Heart left ventricle (tissue), 13 donors: ENCODE measurements at regions not wholly inside any gene's neighbourhood (a gene's known extent, or its start where the extent isn't known, plus 50 kb on each side); places are given as distances from the start of the nearest gene placed in this dataset.

Experiments used
- POLR2A ChIP-seq, 2 donors: fragments of 450-650 bp; IDR thresholded peaks; one replicate each; pipeline ENCODE4 v1.6.1; 2017; ENCODE audit warnings: antibody characterized with exemption in 2 of 2, mild to moderate bottlenecking in 2 of 2, moderate library complexity in 2 of 2
- TF ChIP-seq, protein P1 (sequence below), 12 donors: fragments of 200-600 bp; sonication (generic) in 4 of 12; IDR thresholded peaks; one replicate each; pipeline versions ENCODE4 v1.5.0 to v1.8.0; 2018 to 2022; ENCODE audit warnings: antibody characterized with exemption in 12 of 12, mild to moderate bottlenecking in 5 of 12
- donor health status: ischemic (EF 13 %, LVEDD 7.1; RV severe dilation, severe dysfunction).
- donor health status: DM: no; HTN: yes; CAD: no.
- donor health status: DM: no; HTN: no; CAD: no.
- donor health status: ischemic (EF 25% LVEDD 6.9; RV normal size, moderate dysfunction).
- donor health status: ischemic (EF 25% LVEDD 5.7; RV mildly dilated, moderate dysfunction).
- donor health status: ischemic (EF 35%, LVEDD 5.7; RV mildly dilated, moderate dysfunction).
- donor health status: nonischemic (EF 11% LVEDD 7.7; RV severe dilation, severe dysfunction).
- donor health status: DM: yes; HTN: yes; CAD: no.
- donor health status: PGD.
- donor health status: ischemic (EF 29% LVEDD 5.4; RV normal size, mild dysfunction).
- donor health status: nonischemic (EF 23%, LVEDD 6.1; RV moderate dilation, normal function).

DNA sequence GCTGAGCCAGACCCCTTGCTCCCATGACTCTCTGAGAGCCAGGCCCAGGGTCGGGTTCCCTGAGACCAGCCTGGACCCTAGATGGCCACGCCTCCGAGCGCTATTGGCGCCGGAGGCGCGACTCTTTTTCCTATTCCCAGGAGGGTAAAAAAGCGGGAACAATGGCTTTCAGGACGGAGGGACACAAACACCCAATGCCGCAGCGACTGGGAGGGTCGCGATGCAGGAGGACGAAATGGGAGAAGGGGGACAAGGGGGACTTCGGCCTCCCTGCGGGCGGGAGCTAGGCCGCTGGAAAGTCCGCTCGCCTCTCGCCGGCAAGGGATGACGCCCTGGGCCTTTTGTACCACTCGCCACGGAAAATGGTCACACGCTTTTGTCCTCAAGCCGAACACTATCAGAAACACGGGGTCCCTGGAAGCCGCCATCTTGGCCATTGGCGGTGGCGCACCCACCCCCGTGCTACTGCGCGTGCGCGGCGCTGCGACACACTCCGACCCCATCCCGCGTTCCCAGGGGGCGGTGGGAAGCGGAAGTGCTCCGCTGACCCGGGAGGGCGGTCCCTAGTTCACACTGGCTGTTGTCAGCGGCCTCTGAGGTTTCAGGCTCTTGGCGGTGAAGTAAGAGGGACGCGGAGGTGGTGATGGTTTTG is 98.4 kb downstream of the ZNF674 start:
- TF ChIP-seq, protein P1, sequence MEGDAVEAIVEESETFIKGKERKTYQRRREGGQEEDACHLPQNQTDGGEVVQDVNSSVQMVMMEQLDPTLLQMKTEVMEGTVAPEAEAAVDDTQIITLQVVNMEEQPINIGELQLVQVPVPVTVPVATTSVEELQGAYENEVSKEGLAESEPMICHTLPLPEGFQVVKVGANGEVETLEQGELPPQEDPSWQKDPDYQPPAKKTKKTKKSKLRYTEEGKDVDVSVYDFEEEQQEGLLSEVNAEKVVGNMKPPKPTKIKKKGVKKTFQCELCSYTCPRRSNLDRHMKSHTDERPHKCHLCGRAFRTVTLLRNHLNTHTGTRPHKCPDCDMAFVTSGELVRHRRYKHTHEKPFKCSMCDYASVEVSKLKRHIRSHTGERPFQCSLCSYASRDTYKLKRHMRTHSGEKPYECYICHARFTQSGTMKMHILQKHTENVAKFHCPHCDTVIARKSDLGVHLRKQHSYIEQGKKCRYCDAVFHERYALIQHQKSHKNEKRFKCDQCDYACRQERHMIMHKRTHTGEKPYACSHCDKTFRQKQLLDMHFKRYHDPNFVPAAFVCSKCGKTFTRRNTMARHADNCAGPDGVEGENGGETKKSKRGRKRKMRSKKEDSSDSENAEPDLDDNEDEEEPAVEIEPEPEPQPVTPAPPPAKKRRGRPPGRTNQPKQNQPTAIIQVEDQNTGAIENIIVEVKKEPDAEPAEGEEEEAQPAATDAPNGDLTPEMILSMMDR (IDR thresholded peaks at IDR 0.05): no peak
- peak in 1 of 2 donors; percentile 53 for TF ChIP-seq POLR2A (IDR thresholded peaks at IDR 0.05)
